T-helper 1 cell treated with Interleukin-12 subunit alpha and Interleukin-12 subunit beta and Interleukin-4 antibody, amounts not matched to agents 30 μg/mL and 1 μg/mL, for 36 hours (primary cell): ENCODE measurements at regions not wholly inside any gene's neighbourhood (a gene's known extent, or its start where the extent isn't known, plus 50 kb on each side); places are given as distances from the start of the nearest gene placed in this dataset.
"Not testable (repeated sequence)": the region's sequence is repeated elsewhere in the genome, so short reads cannot be mapped to it uniquely, and the experiment has no call there.

Experiments
- H3K27ac Mint-ChIP-seq: one replicate; pipeline ENCODE4 v1.8.0; 2021; ENCODE audit warnings: mild to moderate bottlenecking, mixed read lengths
- H3K27me3 Mint-ChIP-seq: one replicate; pipeline ENCODE4 v1.8.0; 2021; ENCODE audit warnings: low read depth, mixed read lengths
- H3K36me3 Mint-ChIP-seq: one replicate; pipeline ENCODE4 v1.8.0; 2021; ENCODE audit warnings: low read depth, mixed read lengths
- H3K4me1 Mint-ChIP-seq: one replicate; pipeline ENCODE4 v1.8.0; 2021; ENCODE audit warnings: low read depth, mixed read lengths
- H3K4me3 Mint-ChIP-seq: one replicate; pipeline ENCODE4 v1.8.0; 2021; ENCODE audit warnings: mild to moderate bottlenecking, moderate library complexity, mixed read lengths
- H3K9me3 Mint-ChIP-seq: one replicate; pipeline ENCODE4 v1.8.0; 2021; ENCODE audit warnings: mixed read lengths

DNA sequence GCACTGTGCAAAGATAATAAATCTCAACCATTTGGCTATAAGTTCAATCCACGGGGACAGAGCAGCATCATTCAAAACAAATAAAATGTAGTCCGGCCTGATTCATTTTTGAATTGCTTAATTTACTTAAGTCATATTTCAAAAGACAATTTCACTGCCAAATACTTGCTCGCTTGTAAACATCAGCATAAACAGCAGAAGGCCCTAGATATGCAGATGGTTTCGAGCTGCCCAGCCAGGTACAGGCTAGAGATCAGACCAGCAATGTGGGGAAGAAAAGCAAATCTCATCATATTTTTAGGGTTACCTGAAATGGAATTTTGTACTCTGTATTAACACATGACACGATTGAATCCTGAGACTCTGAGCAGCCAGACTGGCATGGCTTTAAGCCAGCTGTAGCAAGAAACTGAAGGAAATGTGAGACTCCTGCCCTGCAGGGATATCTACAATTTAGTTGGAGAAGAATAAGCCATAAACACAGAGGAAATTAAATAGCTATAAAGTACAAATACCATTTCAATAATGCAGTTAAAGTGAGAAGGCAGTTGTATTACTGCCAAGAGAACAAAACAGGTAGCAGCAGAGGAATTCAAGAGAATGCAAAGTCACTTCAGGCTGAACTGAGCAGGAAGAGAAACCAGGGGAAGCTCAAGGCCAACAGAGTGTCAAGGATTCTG, 440.3 kb downstream of the ETS1 start:
- peaks cover 16% of the 10 kb centered on the region for H3K27me3 Mint-ChIP-seq
- H3K36me3 Mint-ChIP-seq = no peaks in the 10 kb centered on the region
- no peak overlapping the region for H3K4me3 Mint-ChIP-seq
- H3K27ac Mint-ChIP-seq = no peak overlapping the region
- no peaks in the 10 kb centered on the region for H3K9me3 Mint-ChIP-seq
- no peaks in the 10 kb centered on the region for H3K4me1 Mint-ChIP-seq

DNA sequence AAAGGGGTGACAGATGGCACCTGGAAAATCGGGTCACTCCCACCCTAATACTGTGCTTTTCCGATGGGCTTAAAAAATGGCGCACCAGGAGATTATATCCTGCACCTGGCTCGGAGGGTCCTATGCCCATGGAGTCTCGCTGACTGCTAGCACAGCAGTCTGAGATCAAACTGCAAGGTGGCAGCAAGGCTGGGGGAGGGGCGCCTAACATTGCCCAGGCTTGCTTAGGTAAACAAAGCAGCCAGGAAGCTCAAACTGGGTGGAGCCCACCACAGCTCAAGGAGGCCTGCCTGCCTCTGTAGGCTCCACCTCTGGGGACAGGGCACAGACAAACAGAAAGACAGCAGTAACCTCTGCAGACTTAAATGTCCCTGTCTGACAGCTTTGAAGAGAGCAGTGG, 447.1 kb downstream of the ETS1 start:
- H3K27ac Mint-ChIP-seq, H3K9me3 Mint-ChIP-seq, H3K27me3 Mint-ChIP-seq, H3K36me3 Mint-ChIP-seq, H3K4me3 Mint-ChIP-seq, H3K4me1 Mint-ChIP-seq: not testable (repeated sequence)

DNA sequence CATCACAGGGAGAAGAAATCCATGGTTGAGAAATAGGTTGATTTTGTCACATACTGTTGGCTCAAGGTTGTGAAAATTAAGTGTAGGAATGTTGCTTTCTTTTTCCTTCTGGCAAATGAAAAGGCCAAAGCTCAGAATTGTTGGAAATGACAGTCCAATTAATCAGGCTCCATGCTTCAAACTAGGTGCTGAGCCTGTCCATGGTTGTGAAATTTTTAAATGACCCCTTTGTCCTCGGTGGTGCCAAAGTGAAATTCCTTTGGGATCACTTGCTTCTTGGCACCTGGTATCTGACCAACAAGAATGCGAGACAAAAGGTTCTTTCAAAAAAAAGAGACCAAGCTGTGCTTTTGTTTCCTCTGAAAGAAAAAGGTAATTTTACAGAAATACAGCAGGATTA, 451.9 kb downstream of the ETS1 start:
- Mint-ChIP-seq H3K9me3 (peaks cover 6% of the 10 kb centered on the region), H3K27me3 (peaks cover 12% of the 10 kb centered on the region), H3K4me1 (no peaks in the 10 kb centered on the region), H3K36me3 (peaks cover 1% of the 10 kb centered on the region), H3K27ac (no peak overlapping the region), H3K4me3 (no peak overlapping the region)

DNA sequence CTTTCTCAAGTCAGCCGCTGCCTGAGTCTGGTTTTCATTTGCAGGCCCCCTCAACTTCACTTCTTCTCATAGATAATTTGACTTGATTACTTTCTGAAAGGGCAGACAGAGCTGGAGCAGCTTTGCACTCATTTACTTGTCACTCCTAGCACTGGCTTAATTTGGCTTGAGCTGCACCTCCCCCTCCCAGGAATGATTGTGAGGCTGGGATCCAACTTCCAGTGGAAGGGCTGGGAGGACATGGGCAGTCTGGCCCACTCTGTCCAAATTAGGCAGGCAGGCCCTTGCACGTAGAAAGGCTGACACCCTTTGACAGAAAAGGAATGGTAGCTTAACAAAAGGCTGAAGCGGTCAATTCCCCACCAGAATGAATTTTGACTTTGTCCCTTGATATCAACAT, 453.9 kb downstream of the ETS1 start:
- Mint-ChIP-seq H3K36me3 (no peaks in the 10 kb centered on the region), H3K9me3 (no peaks in the 10 kb centered on the region), H3K4me1 (no peaks in the 10 kb centered on the region), H3K4me3 (no peak overlapping the region), H3K27ac (no peak overlapping the region), H3K27me3 (peaks cover 12% of the 10 kb centered on the region)

DNA sequence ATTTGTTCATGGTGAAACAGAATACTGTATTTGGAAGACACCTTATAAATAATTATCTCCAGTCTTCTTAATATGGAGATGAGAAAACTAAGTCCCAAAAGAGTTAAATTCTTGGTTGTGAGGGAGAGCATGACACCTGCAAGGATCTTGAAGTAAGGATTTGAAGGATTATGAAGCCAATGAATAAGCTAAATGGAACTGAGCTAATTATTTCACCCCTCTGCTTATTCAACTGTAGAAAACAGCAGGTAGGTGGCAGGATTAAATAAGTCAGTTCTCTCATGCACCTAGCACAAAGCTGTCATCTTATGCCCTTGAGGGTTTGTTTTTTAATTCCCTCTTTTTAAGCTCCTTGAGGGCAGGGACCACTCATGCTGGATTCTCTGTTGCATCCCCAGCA, 457.3 kb downstream of the ETS1 start:
- Mint-ChIP-seq H3K4me1 (no peaks in the 10 kb centered on the region), H3K9me3 (no peaks in the 10 kb centered on the region), H3K36me3 (no peaks in the 10 kb centered on the region), H3K4me3 (no peak overlapping the region), H3K27me3 (peaks cover 9% of the 10 kb centered on the region), H3K27ac (no peak overlapping the region)

DNA sequence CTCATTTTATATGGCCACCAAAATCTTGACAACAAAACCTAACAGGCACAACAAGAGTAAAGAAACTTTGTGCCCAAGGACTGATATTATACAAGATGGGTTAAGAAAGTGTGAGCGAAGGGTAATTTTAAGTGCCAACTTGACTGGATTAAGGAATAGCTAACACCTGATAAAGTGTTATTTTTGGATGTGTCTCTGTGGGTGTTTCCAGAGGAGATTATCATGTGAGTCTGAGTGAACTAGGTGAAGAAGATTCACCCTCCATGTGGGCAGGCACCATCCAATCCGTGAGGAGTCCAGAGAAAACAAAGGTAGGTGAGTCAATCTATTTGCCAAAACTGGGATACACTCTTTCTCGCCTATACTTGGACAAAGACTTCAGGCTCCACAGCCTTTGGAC, 461.6 kb downstream of the ETS1 start:
- H3K27me3 Mint-ChIP-seq = peaks cover 3% of the 10 kb centered on the region
- H3K4me3 Mint-ChIP-seq = no peak overlapping the region
- H3K27ac Mint-ChIP-seq = no peak overlapping the region
- no peaks in the 10 kb centered on the region for H3K4me1 Mint-ChIP-seq
- no peaks in the 10 kb centered on the region for H3K9me3 Mint-ChIP-seq
- no peaks in the 10 kb centered on the region for H3K36me3 Mint-ChIP-seq

DNA sequence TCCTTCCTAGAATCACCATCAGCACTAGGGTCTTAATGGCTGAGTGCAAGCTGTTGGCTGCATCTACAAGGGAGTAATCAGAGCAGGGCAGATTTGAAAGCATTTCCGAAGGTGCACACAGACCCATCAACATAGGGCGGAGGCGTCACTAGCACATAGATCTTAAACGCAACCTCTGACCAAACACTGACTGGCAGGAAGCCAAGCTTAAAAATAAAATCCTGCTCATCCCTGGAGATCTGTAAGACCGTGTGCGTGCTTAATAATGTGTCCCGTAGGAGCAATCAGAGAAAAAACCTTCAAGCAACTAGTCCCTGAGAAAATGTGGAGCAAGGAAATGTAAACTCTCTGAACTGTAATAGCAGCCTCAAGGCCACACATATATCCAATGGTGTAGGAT, 470.5 kb downstream of the ETS1 start:
- peaks cover 5% of the 10 kb centered on the region for H3K9me3 Mint-ChIP-seq
- peaks cover 25% of the 10 kb centered on the region for H3K27me3 Mint-ChIP-seq
- no peak overlapping the region for H3K4me3 Mint-ChIP-seq
- H3K27ac Mint-ChIP-seq = no peak overlapping the region
- H3K4me1 Mint-ChIP-seq = no peaks in the 10 kb centered on the region
- H3K36me3 Mint-ChIP-seq = no peaks in the 10 kb centered on the region

DNA sequence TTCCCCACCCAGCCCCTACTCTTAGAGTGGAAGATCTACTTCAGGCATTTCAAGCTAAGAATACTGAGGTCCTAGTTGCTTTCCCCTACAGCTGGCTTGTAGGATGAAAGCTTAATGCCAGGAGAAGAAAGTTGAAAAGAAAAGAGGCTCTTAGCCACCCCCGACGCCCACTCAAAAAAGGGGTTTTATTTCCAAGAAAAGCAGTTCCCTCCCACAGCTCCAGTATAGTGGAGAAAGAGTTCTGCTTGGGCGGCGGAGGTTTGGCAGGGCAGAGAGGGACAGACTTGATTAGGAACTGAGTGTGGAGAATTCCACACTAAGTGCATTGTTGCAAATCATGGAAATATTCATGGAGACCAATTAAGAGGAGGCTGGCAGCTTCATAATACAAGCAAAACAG, 470.9 kb downstream of the ETS1 start:
- Mint-ChIP-seq H3K27ac (no peak overlapping the region), H3K4me3 (no peak overlapping the region), H3K36me3 (no peaks in the 10 kb centered on the region), H3K4me1 (no peaks in the 10 kb centered on the region), H3K9me3 (peaks cover 6% of the 10 kb centered on the region), H3K27me3 (peaks cover 25% of the 10 kb centered on the region)

DNA sequence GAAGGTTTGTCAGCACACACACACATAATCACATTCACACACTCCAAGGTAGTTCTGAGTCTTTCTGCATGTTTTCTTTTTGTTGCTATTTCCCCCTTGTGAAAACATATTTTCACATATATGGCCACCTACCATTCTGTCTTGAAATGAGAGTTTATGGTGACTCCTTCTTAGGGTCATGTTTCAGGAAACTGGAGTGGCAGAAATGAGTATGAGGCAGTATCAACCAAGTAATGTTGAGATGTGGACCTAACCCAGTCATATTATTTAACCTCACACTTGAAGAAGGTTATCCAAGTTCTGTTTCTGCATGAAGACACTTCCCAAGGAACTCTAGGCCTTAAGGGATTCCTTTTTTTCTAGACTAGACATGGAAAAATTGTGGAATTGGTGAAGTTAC, 481.4 kb downstream of the ETS1 start:
- Mint-ChIP-seq H3K27me3 (peaks cover 8% of the 10 kb centered on the region), H3K9me3 (peaks cover 8% of the 10 kb centered on the region)

DNA sequence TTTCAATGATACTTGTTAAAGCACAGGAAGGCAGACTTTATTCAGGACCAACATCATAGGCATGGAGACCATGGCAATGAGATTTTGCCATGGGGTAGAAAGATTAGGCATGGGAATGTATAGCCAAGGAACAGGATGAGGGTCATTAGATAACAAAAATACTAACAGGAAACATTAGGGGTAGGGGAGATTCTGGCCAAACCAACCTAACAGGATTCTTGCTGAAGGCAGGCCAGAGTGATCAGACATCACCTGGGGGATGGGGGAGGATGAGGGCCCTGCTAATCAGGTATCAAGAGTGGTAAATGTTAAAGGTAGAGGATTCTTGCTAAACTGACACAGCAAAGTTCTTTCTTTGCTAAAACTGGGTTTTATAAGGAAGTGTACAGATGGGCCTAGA, 481.8 kb downstream of the ETS1 start:
- H3K27ac Mint-ChIP-seq = no peak overlapping the region
- no peak overlapping the region for H3K4me3 Mint-ChIP-seq
- H3K27me3 Mint-ChIP-seq = peaks cover 8% of the 10 kb centered on the region
- H3K9me3 Mint-ChIP-seq = peaks cover 8% of the 10 kb centered on the region
- H3K4me1 Mint-ChIP-seq = no peaks in the 10 kb centered on the region
- no peaks in the 10 kb centered on the region for H3K36me3 Mint-ChIP-seq

More for the DNA sequence above, 481.4 kb downstream of the ETS1 start:
- H3K36me3 Mint-ChIP-seq = no peaks in the 10 kb centered on the region
- no peak overlapping the region for H3K27ac Mint-ChIP-seq
- no peaks in the 10 kb centered on the region for H3K4me1 Mint-ChIP-seq
- no peak overlapping the region for H3K4me3 Mint-ChIP-seq

DNA sequence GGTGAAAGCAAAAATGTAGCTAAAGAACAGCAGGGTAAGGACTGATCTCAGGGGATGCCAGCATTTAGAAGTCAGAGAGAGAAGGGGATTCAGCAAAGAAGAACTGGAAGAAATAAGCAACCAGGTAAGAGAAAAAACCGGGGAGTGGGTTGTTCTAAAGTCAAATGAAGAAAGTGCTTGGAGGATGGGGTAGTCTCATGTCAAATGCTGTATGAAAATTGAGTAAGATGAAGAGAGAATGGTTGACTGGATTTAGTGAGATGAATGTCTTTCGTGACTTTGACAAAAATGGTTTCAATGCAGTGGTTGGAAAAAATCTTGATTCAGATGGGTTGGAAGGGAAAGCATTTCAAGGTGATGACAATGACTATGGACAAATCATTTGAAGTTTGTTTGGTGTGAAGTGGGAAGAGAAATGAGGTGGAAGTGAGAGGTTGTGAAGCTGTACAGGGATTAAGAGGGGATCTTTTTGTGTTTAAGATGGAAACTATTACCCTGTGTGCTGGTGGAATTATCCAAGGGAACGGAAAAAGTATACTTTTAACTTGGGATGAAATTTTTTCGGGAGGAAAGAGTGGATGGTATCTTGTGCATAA, 484.0 kb downstream of the ETS1 start:
- Mint-ChIP-seq H3K4me3 (no peak overlapping the region), H3K27me3 (peaks cover 8% of the 10 kb centered on the region), H3K9me3 (peaks cover 4% of the 10 kb centered on the region), H3K36me3 (no peaks in the 10 kb centered on the region), H3K27ac (no peak overlapping the region), H3K4me1 (no peaks in the 10 kb centered on the region)

DNA sequence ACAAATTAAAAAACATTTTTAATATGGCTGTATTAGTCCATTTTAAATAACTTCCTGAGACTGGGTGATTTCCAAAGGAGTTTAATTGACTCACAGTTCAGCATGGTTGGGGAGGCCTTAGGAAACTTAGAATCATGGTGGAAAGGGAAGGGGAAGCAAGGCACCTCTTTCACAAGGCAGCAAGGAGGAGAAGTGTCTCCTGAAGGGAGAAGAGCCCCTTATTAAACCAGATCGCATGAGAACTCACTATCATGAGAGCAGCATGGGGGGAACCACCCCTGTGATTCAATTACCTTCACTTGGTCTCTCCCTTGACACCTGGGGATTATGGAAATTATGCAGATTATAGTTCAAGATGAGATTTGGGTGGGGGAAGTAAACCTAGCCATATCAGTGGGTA, 488.6 kb downstream of the ETS1 start:
- no peaks in the 10 kb centered on the region for H3K9me3 Mint-ChIP-seq
- H3K36me3 Mint-ChIP-seq = no peaks in the 10 kb centered on the region
- no peaks in the 10 kb centered on the region for H3K4me1 Mint-ChIP-seq
- H3K27ac Mint-ChIP-seq = no peak overlapping the region
- peaks cover 8% of the 10 kb centered on the region for H3K27me3 Mint-ChIP-seq
- no peak overlapping the region for H3K4me3 Mint-ChIP-seq

DNA sequence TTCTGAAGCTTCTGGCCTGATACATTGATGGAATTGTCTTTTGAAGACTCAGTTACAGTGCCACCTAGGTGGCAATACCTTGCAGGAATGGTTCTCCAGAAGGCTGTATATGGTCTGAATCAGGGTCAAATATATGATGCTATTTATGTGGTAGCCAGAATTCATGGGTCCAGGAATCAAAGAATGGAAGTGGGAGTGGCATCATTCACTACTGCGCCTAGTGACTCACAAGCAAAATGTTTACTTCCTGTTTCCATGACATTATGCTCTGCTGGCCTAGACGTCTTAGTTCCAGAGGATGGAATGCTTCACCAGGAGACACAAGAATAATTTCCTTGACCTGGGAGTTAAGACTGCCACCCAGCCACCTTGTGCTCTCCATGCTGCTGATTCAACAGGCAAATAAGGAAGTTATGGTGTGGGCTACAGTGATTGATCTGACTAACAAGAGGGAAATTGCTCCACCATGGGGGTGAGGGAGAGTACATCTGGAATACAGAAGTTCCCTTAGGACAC, 491.8 kb downstream of the ETS1 start:
- Mint-ChIP-seq H3K27me3 (peaks cover 4% of the 10 kb centered on the region), H3K36me3 (no peaks in the 10 kb centered on the region), H3K27ac (no peak overlapping the region), H3K4me1 (no peaks in the 10 kb centered on the region), H3K4me3 (no peak overlapping the region), H3K9me3 (peaks cover 5% of the 10 kb centered on the region)

DNA sequence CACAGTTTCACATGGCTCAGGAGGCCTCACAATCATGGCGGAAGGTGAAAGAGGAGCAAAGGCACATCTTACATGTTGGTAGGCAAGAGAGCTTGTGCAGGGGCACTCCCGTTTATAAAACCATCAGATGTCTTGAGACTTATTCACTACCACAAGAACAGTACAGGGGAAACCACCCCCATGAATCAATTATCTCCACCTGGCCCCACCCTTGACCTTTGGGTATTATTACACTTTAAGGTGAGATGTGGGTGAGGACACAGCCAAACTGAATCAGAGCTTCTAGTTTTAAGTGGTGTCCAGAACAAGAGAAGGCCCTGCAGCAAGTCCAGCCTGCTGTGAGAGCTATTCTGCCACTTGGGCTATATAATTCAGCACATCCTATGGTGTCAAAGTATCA, 493.7 kb downstream of the ETS1 start:
- H3K36me3 Mint-ChIP-seq = peaks cover 5% of the 10 kb centered on the region
- H3K4me3 Mint-ChIP-seq = no peak overlapping the region
- no peaks in the 10 kb centered on the region for H3K4me1 Mint-ChIP-seq
- peaks cover 20% of the 10 kb centered on the region for H3K9me3 Mint-ChIP-seq
- no peaks in the 10 kb centered on the region for H3K27me3 Mint-ChIP-seq
- H3K27ac Mint-ChIP-seq = no peak overlapping the region

DNA sequence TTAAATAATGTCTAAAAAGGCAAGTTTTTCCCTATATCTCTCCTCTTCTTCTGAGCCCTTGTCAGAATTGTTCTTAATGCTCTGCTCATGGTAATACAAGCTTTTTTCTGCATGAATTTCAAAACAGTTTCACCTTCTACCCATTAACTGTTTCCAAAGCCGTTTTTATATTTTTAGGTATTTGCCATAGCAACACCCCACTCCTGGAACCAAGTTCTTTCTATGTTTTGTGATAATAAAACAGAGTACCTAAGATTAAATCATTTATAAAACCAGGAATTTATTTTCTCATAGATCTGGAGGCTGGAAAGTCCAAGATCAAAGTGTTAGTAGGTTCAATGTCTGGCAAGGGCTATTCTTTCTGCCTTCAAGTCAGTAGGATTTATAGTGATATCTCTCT, 497.4 kb downstream of the ETS1 start:
- H3K4me1 Mint-ChIP-seq = no peaks in the 10 kb centered on the region
- no peak overlapping the region for H3K4me3 Mint-ChIP-seq
- peaks cover 20% of the 10 kb centered on the region for H3K9me3 Mint-ChIP-seq
- H3K27ac Mint-ChIP-seq = no peak overlapping the region
- H3K27me3 Mint-ChIP-seq = no peaks in the 10 kb centered on the region
- H3K36me3 Mint-ChIP-seq = peaks cover 5% of the 10 kb centered on the region
